Vagina (tissue), 2 donors: ENCODE measurements at regions not wholly inside any gene's neighbourhood (a gene's known extent, or its start where the extent isn't known, plus 50 kb on each side); places are given as distances from the start of the nearest gene placed in this dataset.

ENCODE experiments used
- POLR2A ChIP-seq, 2 donors: fragments of 450-650 bp; IDR thresholded peaks; one replicate each; pipeline ENCODE4 v1.6.1; 2017; ENCODE audit warnings: antibody characterized with exemption in 2 of 2, mild to moderate bottlenecking in 2 of 2, moderate library complexity in 2 of 2
- POLR2AphosphoS5 ChIP-seq, 2 donors: sonication (generic); formaldehyde crosslinking; IDR thresholded peaks; one replicate each; pipeline ENCODE4 v1.9.0; 2017; ENCODE audit warnings: antibody characterized with exemption in 2 of 2, mild to moderate bottlenecking in 2 of 2, low read depth in 1 of 2; ENCODE audit not compliant: insufficient read depth in 1 of 2
- TF ChIP-seq, protein P1 (sequence below), 3 experiments: fragments of 450-650 bp in 2 of 3; fragments of 200-600 bp in 1 of 3; sonication (generic) in 1 of 3; IDR thresholded peaks; one replicate each; pipeline ENCODE4 v1.5.1; 2017 to 2019; ENCODE audit warnings: antibody characterized with exemption in 3 of 3, mild to moderate bottlenecking in 2 of 3, moderate library complexity in 2 of 3

DNA sequence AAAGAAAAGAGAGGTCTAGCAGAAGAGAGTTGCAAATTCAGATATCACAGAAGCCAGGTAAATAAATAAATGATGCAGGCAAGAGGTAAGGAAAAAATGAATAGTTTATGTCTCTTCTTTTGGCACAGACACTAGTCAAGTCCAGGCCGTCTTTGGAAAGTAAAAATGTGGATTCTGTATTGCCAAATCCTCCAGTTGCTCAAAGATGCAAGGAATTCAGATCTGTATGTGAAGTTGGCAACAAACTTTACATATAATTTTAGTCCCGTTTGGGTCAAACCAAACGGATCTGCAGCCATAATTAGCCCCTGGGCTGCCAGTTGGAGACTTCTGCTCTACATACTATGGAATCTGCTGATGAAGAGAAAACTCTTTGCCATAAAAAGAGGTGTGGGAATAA, 200.5 kb upstream of the RND3 start:
- TF ChIP-seq, protein P1, sequence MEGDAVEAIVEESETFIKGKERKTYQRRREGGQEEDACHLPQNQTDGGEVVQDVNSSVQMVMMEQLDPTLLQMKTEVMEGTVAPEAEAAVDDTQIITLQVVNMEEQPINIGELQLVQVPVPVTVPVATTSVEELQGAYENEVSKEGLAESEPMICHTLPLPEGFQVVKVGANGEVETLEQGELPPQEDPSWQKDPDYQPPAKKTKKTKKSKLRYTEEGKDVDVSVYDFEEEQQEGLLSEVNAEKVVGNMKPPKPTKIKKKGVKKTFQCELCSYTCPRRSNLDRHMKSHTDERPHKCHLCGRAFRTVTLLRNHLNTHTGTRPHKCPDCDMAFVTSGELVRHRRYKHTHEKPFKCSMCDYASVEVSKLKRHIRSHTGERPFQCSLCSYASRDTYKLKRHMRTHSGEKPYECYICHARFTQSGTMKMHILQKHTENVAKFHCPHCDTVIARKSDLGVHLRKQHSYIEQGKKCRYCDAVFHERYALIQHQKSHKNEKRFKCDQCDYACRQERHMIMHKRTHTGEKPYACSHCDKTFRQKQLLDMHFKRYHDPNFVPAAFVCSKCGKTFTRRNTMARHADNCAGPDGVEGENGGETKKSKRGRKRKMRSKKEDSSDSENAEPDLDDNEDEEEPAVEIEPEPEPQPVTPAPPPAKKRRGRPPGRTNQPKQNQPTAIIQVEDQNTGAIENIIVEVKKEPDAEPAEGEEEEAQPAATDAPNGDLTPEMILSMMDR (IDR thresholded peaks at IDR 0.05), result no peak
- TF ChIP-seq POLR2A (IDR thresholded peaks at IDR 0.05), result no peak
- TF ChIP-seq POLR2AphosphoS5 (IDR thresholded peaks at IDR 0.05; ENCODE audit: insufficient read depth in 1 of 2, low read depth in 1 of 2), result no peak
